PFSK-1 (cell line): ENCODE measurements at regions not wholly inside any gene's neighbourhood (a gene's known extent, or its start where the extent isn't known, plus 50 kb on each side); places are given as distances from the start of the nearest gene placed in this dataset.

Experiments used
- FOXP2 ChIP-seq: optimal IDR thresholded peaks from 2 replicates; pipeline ENCODE3; 2011; ENCODE audit warnings: borderline replicate concordance, control low read depth, inconsistent platforms; ENCODE audit not compliant: insufficient read depth; ENCODE audit errors: extremely low read length, extremely low read depth
- POLR2AphosphoS5 ChIP-seq: IDR thresholded peaks from 2 replicates; pipeline ENCODE4 v1.6.1; 2012; ENCODE audit warnings: low read depth, mild to moderate bottlenecking, control low read depth, low read length, moderate library complexity
- REST ChIP-seq, 2 experiments: IDR thresholded peaks; 2 replicates each; pipeline versions ENCODE4 v1.6.1 to v1.8.0; 2011 to 2012; ENCODE audit warnings: low read depth in 2 of 2, low read length in 2 of 2, control low read depth in 1 of 2, inconsistent platforms in 1 of 2, mild to moderate bottlenecking in 1 of 2, moderate library complexity in 1 of 2; ENCODE audit not compliant: insufficient read depth in 1 of 2
- SIN3A ChIP-seq: IDR thresholded peaks from 2 replicates; pipeline ENCODE4 v1.6.1; 2012; ENCODE audit warnings: mild to moderate bottlenecking, low read length, moderate library complexity, borderline replicate concordance; ENCODE audit not compliant: insufficient read depth
- TAF1 ChIP-seq: IDR thresholded peaks from 2 replicates; pipeline ENCODE4 v1.6.1; 2012; ENCODE audit warnings: low read length, control low read depth, borderline replicate concordance; ENCODE audit not compliant: insufficient read depth

GRCh38 chr3:6644070-6644929 lies 216.6 kb upstream of the GRM7 start:
- TF ChIP-seq POLR2AphosphoS5 (no peak), SIN3A (no peak), FOXP2 (no peak), TAF1 (no peak), REST (IDR thresholded peaks at IDR 0.05; ENCODE audit: insufficient read depth in 1 of 2, low read depth in 2 of 2, low read length in 2 of 2) (no peak)

GRCh38 chr3:6654670-6655069 lies 206.2 kb upstream of the GRM7 start:
- TF ChIP-seq POLR2AphosphoS5, result no peak
- TF ChIP-seq FOXP2, result no peak
- no peak for TF ChIP-seq SIN3A
- no peak for TF ChIP-seq REST (IDR thresholded peaks at IDR 0.05; ENCODE audit: insufficient read depth in 1 of 2, low read depth in 2 of 2, low read length in 2 of 2)
- no peak for TF ChIP-seq TAF1

- TF ChIP-seq TAF1, result no peak
- no peak for TF ChIP-seq FOXP2
- TF ChIP-seq REST (IDR thresholded peaks at IDR 0.05; ENCODE audit: insufficient read depth in 1 of 2, low read depth in 2 of 2, low read length in 2 of 2), result no peak
- TF ChIP-seq SIN3A, result no peak
Observed at GRCh38 chr3:6655275-6655674, 205.6 kb upstream of the GRM7 start.

- TF ChIP-seq TAF1, result no peak
- TF ChIP-seq SIN3A, result no peak
Observed at GRCh38 chr3:6657591-6657990, 203.3 kb upstream of the GRM7 start.

GRCh38 chr3:6667354-6667753 lies 193.6 kb upstream of the GRM7 start:
- no peak for TF ChIP-seq REST (IDR thresholded peaks at IDR 0.05; ENCODE audit: insufficient read depth in 1 of 2, low read depth in 2 of 2, low read length in 2 of 2)
- no peak for TF ChIP-seq SIN3A
- TF ChIP-seq FOXP2, result no peak
- TF ChIP-seq POLR2AphosphoS5, result no peak
- no peak for TF ChIP-seq TAF1
